ENCODE measurements at regions not wholly inside any gene's neighbourhood (a gene's known extent, or its start where the extent isn't known, plus 50 kb on each side); places are given as distances from the start of the nearest gene placed in this dataset.

- no peak overlapping the region for H3K27ac ChIP-seq
- TF ChIP-seq CTCF (IDR thresholded peaks at IDR 0.05) (no peak), ZFX (IDR thresholded peaks at IDR 0.05; ENCODE audit: borderline replicate concordance) (no peak)
These were observed 89.7 kb downstream of the FAM76B start for GRCh38 chr11:95699631-95700470.

GRCh38 chr11:95698676-95699557 is 90.7 kb downstream of the FAM76B start:
- H3K27ac ChIP-seq = no peak overlapping the region
- TF ChIP-seq ZFX (IDR thresholded peaks at IDR 0.05; ENCODE audit: borderline replicate concordance) (no peak), CTCF (IDR thresholded peaks at IDR 0.05) (no peak)

DNA sequence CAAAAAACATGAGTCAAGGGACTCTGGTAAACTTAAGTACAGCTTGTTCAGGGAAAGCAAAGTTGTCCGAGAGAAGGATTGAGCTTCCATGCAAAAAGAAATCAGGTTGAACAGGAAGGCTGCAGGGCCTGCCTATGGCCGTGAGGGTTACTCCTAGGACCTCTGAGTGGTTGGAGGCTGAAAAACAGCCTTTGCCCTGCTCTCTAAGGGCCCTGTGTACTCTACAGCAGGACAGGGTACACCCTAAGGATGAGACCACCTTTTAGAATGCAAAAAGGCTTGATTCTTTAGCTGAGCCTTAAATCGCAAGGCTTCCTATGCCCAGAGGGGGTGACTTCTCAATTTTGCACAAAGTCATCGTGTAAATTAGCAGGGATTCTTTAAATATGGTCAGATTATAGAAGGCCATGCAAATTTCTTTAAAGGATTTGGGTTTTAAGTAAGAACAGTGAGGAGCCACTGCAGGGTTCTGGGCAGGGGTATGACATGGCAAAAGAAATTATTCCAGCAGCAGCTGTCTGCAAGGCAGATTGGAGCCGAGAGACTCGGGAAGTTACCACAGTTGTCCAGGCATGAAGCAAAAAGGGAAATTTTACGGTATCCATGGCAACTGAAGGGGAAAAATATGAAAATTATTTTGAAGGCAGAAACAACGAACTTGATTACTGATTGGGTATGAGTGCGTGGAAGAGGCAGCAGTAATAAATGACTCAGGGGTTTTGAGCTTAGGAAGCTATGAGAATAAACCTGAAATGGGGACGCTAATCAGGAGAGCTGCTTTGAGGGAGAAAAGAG is 91.8 kb downstream of the FAM76B start:
- H3K27ac ChIP-seq = no peak overlapping the region
- TF ChIP-seq CTCF (IDR thresholded peaks at IDR 0.05) (no peak), ZFX (IDR thresholded peaks at IDR 0.05; ENCODE audit: borderline replicate concordance) (no peak)

- no peak for TF ChIP-seq CTCF (IDR thresholded peaks at IDR 0.05)
- no peak for TF ChIP-seq ZFX (IDR thresholded peaks at IDR 0.05; ENCODE audit: borderline replicate concordance)
These were observed 94.4 kb downstream of the FAM76B start for GRCh38 chr11:95695181-95695580.

GRCh38 chr11:95693298-95693697 is 96.3 kb downstream of the FAM76B start:
- TF ChIP-seq ZFX (IDR thresholded peaks at IDR 0.05; ENCODE audit: borderline replicate concordance) = no peak
- TF ChIP-seq CTCF (IDR thresholded peaks at IDR 0.05) = no peak

More at GRCh38 chr11:95695181-95695580, 94.4 kb downstream of the FAM76B start:
- no peak overlapping the region for H3K27ac ChIP-seq

DNA sequence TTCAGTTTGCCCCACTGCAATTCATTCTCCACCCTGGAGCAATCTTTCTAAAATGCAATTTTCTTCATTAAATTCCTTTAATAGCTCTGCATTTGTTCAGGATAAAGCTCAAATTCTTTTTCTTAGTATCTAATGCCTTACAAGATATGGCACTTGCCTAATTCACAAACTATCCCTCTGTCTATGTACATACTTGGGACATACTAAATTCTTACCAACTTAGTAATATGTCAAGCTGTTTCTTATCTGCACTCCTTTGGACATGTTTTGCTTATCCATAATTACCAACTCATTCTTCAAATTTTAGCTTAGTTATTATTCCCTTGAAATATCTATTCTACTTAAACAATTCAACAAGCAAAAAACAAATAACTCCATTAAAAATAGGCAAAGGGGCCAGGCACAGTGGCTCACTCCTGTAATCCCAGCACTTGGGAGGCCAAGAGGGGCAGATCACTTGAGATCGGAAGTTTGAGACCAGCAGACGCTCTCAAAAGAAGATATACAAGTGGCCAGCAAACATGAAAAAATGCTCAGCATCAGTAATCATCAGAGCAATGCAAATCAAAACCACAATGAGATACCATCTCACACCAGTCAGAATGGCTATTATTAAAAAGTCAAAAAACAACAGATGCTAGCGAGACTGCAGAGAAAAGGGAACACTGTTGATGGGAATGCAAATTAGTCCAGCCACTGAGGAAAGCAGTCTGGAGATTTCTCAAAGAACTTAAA is 96.9 kb downstream of the FAM76B start:
- TF ChIP-seq CTCF (IDR thresholded peaks at IDR 0.05) (no peak), ZFX (IDR thresholded peaks at IDR 0.05; ENCODE audit: borderline replicate concordance) (no peak)
- H3K27ac ChIP-seq = no peak overlapping the region

More at GRCh38 chr11:95693298-95693697, 96.3 kb downstream of the FAM76B start:
- no peak overlapping the region for H3K27ac ChIP-seq
